Lower lobe of right lung (tissue), 2 donors: ENCODE measurements at regions not wholly inside any gene's neighbourhood (a gene's known extent, or its start where the extent isn't known, plus 50 kb on each side); places are given as distances from the start of the nearest gene placed in this dataset.

ENCODE experiments used
- ATAC-seq, 2 donors: fragments of 200-7000 bp; cut with Tn5 transposase; one replicate each; pipeline ENCODE4 v1.9.1; 2020 to 2022; ENCODE audit warnings: mild to moderate bottlenecking in 2 of 2, moderate library complexity in 2 of 2
- DNase-seq: peaks from one replicate; pipeline ENCODE4 v3.0.0-alpha.2; 2020
- H3K27ac ChIP-seq: fragments of 200-600 bp; one replicate; pipeline ENCODE4 v1.8.0; 2022
- H3K27me3 ChIP-seq: fragments of 200-600 bp; one replicate; pipeline ENCODE4 v1.8.0; 2022; ENCODE audit warnings: low read depth
- H3K36me3 ChIP-seq: fragments of 200-600 bp; one replicate; pipeline ENCODE4 v1.8.0; 2022; ENCODE audit warnings: mild to moderate bottlenecking
- H3K4me1 ChIP-seq: fragments of 200-600 bp; one replicate; pipeline ENCODE4 v1.8.0; 2022
- H3K4me3 ChIP-seq: fragments of 200-600 bp; one replicate; pipeline ENCODE4 v1.8.0; 2022; ENCODE audit warnings: mild to moderate bottlenecking
- H3K9me3 ChIP-seq: fragments of 200-600 bp; one replicate; pipeline ENCODE4 v1.8.0; 2022
- intact Hi-C: fragments of 100-400 bp; cut with DNase I; formaldehyde crosslinking; loops from one replicate; pipeline ENCODE4 v1.11.0; 2022
- TF ChIP-seq, protein P1 (sequence below): fragments of 200-600 bp; IDR thresholded peaks from one replicate; pipeline ENCODE4 v1.8.0; 2022; ENCODE audit warnings: antibody characterized with exemption, mild to moderate bottlenecking
- donor health status: DM: no; HTN: yes; CAD: no; lungs with severe emphysema.

DNA sequence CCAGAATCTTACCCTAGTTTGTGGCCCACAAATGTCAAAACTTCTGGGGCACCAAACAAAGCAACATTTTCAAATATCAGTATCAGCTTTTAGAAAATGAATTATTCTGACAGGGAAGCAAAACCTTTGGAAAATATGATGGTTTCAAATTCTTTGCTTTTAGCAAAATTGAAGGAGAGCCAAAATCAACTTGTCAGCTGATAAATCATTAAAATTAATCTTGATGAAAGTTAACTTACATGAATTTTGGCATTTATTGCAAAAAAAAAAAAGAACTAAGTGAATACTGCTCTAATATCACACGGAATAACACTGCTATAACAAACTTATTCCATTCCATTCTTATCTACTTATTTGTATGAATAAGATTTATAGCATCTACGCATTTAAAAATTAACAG, 158.1 kb upstream of the TARS1 start:
- no peaks in the 10 kb centered on the region for H3K36me3 ChIP-seq
- intact Hi-C loops = no loop called here
- no peak overlapping the region for H3K27ac ChIP-seq
- TF ChIP-seq, protein P1, sequence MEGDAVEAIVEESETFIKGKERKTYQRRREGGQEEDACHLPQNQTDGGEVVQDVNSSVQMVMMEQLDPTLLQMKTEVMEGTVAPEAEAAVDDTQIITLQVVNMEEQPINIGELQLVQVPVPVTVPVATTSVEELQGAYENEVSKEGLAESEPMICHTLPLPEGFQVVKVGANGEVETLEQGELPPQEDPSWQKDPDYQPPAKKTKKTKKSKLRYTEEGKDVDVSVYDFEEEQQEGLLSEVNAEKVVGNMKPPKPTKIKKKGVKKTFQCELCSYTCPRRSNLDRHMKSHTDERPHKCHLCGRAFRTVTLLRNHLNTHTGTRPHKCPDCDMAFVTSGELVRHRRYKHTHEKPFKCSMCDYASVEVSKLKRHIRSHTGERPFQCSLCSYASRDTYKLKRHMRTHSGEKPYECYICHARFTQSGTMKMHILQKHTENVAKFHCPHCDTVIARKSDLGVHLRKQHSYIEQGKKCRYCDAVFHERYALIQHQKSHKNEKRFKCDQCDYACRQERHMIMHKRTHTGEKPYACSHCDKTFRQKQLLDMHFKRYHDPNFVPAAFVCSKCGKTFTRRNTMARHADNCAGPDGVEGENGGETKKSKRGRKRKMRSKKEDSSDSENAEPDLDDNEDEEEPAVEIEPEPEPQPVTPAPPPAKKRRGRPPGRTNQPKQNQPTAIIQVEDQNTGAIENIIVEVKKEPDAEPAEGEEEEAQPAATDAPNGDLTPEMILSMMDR = no peak
- no peak for DNase-seq
- no peak for ATAC-seq
- H3K9me3 ChIP-seq = no peaks in the 10 kb centered on the region
- no peak overlapping the region for H3K4me3 ChIP-seq
- H3K4me1 ChIP-seq = no peaks in the 10 kb centered on the region
- H3K27me3 ChIP-seq = no peaks in the 10 kb centered on the region

DNA sequence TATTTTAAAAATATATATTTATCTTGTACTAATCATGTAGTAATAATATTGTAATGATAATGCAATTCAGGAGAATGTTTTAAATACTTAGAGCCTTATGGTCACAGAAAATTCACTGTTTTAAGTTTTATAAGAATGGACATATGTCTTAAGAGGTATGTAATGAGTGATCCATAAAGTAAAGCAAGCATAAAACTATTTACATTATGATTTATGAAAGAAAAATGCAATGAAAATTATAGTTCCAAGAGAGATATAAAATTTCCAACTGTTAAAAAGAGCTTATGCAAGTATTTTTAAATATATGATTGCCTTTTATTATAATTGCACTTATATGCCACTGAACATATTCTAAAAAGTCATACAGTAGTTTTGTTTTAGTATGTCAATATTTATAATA, 157.5 kb upstream of the TARS1 start:
- H3K27me3 ChIP-seq = no peaks in the 10 kb centered on the region
- no peaks in the 10 kb centered on the region for H3K4me1 ChIP-seq
- DNase-seq = no peak
- ATAC-seq = no peak
- H3K36me3 ChIP-seq = no peaks in the 10 kb centered on the region
- intact Hi-C loops = no loop called here
- no peak overlapping the region for H3K27ac ChIP-seq
- H3K4me3 ChIP-seq = no peak overlapping the region
- TF ChIP-seq, protein P1 = no peak
- no peaks in the 10 kb centered on the region for H3K9me3 ChIP-seq

DNA sequence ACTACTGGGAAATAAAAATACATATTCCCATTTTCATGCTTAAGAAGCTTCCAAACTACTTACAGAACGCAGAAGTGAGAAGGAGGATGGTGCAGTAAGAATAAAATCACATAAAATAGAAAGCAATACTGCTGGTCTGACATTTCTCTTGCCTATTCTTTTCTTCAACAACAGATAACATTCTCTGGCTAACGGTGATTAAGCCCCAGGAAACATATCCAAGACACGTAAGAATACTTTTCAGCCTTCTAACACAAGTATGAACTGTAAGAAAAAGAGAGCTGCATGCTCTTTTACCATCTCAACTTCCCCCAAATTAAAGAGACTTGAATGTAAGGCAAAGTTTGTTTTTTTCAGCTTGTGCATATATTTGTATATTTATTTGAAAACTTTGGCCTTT, 156.1 kb upstream of the TARS1 start:
- DNase-seq (no peak), ATAC-seq (no peak)
- no peaks in the 10 kb centered on the region for H3K36me3 ChIP-seq
- no peaks in the 10 kb centered on the region for H3K4me1 ChIP-seq
- H3K4me3 ChIP-seq = no peak overlapping the region
- H3K27me3 ChIP-seq = no peaks in the 10 kb centered on the region
- TF ChIP-seq, protein P1 = no peak
- H3K9me3 ChIP-seq = no peaks in the 10 kb centered on the region
- H3K27ac ChIP-seq = no peak overlapping the region
- intact Hi-C loops = no loop called here

- H3K36me3 ChIP-seq = no peaks in the 10 kb centered on the region
- ATAC-seq (no peak), DNase-seq (no peak)
- no peaks in the 10 kb centered on the region for H3K9me3 ChIP-seq
- no peak overlapping the region for H3K4me3 ChIP-seq
- intact Hi-C loops = no loop called here
- TF ChIP-seq, protein P1 = no peak
- H3K27ac ChIP-seq = no peak overlapping the region
- H3K4me1 ChIP-seq = no peaks in the 10 kb centered on the region
- no peaks in the 10 kb centered on the region for H3K27me3 ChIP-seq
These were observed 153.5 kb upstream of the TARS1 start for GRCh38 chr5:33287242-33287641.

DNA sequence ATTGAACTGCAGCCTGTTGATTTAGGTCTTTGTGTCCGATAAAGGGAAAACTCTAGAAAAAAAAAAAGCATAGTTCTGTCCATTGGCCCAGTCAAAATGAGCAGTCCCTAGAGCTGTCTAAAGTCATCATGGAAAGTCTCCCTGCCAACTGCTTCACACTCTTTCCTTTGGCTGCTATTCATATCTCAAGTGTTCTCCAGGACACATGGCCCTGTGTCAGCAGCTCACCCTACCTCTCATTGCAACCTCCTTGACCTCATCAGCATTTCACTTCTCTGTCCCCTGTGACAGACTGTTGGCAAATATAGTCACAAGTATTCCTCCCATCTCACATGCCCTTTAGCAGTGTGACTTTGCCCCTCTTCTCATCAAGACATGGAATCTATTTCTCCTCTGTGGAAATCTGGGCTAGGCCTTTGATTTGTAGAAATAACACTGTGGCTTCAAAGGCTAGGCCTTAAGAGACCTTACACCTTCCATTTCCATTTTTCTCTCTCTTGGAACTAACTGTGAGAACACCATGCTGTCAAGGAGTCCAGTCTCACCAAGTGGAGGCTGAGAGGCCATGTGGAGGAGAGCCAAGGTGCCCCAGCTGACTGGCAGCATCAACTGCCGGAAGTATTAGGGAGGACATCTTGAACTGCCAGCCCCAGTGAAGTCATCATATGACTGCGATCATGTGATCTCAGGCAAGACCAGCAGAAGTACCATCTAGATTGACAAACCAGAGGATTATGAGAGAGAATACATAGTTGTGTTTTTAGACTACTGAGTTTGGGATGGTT, 149.4 kb upstream of the TARS1 start:
- H3K27ac ChIP-seq = no peak overlapping the region
- ATAC-seq = peak; percentile 29 to 75
- intact Hi-C loops = no loop called here

More for the DNA sequence above, 149.4 kb upstream of the TARS1 start:
- TF ChIP-seq, protein P1 = no peak
- DNase-seq = no peak
- Histone ChIP-seq H3K4me3 (no peak overlapping the region), H3K9me3 (no peaks in the 10 kb centered on the region), H3K27me3 (no peaks in the 10 kb centered on the region), H3K4me1 (no peaks in the 10 kb centered on the region), H3K36me3 (no peaks in the 10 kb centered on the region)
